NCI-H1417 (cell line): ENCODE measurements at regions not wholly inside any gene's neighbourhood (a gene's known extent, or its start where the extent isn't known, plus 50 kb on each side); places are given as distances from the start of the nearest gene placed in this dataset.

Experiments used
- DNase-seq, 3 experiments: peaks; one replicate each; lab custom pipeline; 2025; lab: John Stamatoyannopoulos, UW

DNA sequence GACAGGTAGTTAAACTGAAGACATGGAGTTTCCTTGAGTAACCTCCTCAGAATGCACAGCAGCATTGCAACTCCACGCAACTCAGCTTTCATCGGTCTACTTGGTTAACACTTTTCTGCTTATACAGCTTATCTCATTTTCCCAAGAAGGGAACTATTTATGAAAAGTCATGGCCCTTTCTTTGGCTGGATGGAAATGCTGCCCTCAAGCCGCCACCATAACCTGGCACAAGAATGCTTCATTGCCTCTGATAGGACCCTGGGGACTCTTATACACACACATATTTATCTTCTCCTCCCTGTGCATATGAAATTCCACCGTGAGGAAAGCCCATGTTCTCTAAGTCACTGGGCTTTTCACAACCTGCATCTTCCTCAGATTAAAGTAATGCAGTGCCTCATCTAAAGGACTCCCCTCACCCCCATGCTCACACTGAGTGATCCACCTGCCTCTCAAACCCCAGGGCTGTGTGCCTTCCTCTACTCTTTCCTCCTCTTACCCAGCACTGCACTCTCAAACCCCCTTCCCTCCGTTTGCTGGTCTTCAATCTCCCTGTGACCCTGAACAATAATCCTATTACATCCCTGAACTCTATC lies 192.0 kb upstream of the HNRNPA3 start:
- DNase-seq = peak in 1 of 3 experiments; percentile 9

GRCh38 chr2:177021706-177022343 lies 190.8 kb upstream of the HNRNPA3 start:
- no peak for DNase-seq

GRCh38 chr2:177024765-177025164 lies 187.8 kb upstream of the HNRNPA3 start:
- DNase-seq = peak in 2 of 3 experiments; percentile 29 to 73

GRCh38 chr2:177026253-177026652 lies 186.3 kb upstream of the HNRNPA3 start:
- no peak for DNase-seq

DNA sequence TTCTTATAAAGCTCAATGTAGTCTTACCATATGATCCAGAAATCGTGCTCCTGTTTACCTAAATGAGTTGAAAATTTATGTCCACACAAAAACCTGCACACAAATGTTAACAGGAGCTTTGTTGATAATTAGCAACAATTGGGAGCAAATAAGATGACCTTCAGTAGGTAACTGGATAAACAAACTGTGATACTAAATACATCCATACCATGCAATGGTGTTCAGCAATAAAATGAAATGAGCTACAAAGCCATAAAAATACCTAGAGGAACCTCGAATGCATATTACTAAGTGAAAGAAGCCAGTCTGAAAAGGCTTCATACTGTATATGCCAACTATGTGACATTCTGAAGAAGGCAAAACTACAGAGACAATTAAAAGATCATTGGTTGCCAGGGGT lies 185.6 kb upstream of the HNRNPA3 start:
- DNase-seq = peak in 1 of 3 experiments; percentile 8

GRCh38 chr2:177028296-177028695 lies 184.3 kb upstream of the HNRNPA3 start:
- no peak for DNase-seq

DNA sequence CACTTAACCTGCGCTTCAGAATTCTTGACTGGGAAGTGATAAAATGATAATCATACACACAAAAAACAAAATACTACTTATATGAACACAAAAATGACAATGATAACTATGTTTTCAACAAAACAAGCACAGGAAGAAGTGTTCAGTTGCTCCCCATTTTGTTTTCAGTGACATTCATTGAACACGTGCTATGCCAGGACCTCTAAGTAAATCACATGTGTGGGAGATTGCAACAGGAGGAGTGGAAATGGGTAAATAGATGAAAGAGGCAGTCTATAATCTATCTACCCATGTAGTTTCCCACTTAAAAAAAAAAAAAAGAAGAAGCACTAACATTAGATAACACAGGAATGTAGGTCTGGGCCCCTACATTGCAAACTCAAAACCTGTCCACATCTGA lies 183.5 kb upstream of the HNRNPA3 start:
- DNase-seq = no peak

DNA sequence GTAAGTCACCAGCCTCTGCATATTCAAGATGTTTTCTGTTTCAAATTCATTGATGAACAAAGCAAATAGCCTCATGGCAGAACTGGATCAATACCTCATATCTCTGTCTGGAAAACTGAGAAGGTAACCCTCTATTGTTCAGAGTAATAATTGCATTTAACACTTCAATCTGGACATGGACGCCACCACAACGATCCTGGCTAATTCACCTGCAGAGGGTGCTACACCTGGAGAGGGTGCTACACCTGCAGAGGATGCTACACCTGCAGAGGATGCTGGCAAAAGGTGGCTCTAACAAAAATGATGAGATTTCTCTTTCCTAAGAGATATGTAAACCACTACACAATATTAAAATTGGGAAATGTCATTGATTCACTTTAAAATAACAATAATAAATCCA lies 183.1 kb upstream of the HNRNPA3 start:
- DNase-seq = peak in 2 of 3 experiments; percentile 0 to 9

DNA sequence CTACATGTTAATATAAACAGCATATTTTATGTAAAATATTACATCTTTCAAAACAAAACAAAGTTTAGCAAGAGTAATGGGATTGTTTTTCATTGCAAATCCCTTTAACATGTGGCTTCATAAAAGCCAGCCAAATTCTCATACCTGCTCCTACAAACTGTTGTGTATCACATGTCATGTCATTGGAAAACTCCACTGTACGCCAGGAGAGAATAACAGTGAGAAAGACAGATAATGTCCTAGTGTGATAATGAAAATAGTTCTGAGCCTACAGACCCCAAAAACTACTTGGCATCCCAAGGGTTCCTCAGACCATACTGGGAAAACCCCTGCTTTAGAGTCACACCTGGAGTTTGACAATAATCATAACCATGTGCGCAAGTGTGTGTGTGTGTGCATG lies 182.7 kb upstream of the HNRNPA3 start:
- DNase-seq = no peak

DNA sequence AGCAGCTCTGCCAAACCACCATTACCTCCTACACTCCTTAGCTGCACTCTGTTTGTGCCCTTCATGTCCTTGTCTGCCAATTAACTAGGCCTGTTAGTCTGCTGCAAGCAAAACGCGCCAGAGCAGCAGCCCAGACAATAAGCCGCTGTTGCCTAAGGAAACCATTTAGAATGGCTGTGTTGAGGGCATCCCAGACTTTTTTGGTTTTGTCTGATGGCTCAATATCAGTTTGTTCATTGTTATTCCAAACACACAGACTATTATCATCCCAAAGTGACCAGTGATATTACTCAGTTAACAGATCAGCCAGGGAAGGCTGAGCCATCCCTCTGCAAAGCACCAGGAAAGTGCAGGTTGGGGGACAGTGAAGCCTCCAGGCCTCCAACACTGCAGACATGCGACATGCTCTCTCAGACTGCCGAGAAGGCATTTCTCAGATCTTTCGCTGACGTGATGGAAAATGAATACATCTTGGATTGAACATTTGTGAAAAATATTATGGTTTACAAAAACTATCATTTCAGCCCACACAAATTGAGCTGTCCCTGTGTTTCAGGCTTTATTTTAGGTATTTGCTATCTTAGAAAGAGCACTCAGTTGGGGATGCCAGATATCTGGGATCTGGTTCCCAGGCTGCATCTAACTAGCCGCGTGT lies 182.0 kb upstream of the HNRNPA3 start:
- DNase-seq = peak; percentile 0 to 57 (median 21)

DNA sequence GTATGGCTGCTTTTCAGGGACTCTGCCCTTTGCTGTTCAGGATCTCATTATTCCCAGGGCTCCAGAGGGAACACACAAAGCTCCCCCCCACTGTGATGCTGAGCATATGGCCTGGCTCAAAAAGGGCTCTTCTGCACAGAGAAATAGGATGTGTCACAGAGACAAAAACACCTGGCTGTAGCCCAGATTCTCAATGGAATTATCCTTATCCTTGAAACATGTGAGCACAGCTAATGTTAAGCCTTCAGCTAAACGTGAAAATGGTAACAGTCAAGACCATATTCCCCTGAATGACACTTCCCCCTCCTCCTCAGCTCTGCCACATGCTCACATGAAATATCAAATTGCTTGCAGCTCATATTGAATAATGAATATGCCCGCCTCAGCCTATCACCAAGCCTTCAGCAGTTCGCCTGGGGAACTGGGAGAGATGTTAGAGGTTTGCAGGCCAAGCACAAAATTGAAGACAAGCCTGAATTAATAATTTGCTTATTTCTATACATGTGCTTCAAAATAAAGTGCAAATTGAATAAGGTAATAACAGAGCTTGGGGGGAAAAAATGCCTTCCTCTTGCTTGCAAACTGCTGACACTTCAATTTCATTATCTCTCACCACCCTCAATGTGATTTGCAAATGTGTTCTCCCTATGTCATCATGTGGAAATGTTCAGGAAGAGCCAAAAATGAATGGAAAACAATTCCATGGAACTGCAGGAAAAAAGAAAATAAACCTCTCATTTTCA lies 181.0 kb upstream of the HNRNPA3 start:
- peak; percentile 31 to 77 (median 56) for DNase-seq

- peak in 2 of 3 experiments; percentile 50 to 91 for DNase-seq
Observed at GRCh38 chr2:177036747-177037146, 175.8 kb upstream of the HNRNPA3 start.

GRCh38 chr2:177037569-177037968 lies 175.0 kb upstream of the HNRNPA3 start:
- peak in 1 of 3 experiments; percentile 19 for DNase-seq

GRCh38 chr2:177038787-177039484 lies 173.7 kb upstream of the HNRNPA3 start:
- DNase-seq = no peak

DNA sequence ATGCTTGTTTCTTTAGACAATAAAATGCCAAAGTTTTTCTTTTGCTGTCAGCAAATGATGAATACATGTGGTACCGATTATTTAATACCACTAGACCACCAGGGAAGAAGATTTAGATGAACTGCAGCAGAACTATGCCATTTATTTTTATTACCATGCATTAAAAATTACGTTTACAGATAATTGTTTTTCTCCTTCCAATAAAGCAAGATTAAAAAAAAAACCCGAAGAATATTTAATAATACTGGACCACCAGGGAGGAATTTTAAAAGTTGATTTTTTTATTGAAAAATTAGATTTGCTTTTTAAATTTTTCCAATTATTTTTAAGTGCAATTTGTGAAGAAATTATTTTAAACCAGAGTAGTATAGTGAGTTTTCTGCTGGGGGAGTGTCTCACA lies 170.3 kb upstream of the HNRNPA3 start:
- no peak for DNase-seq

DNA sequence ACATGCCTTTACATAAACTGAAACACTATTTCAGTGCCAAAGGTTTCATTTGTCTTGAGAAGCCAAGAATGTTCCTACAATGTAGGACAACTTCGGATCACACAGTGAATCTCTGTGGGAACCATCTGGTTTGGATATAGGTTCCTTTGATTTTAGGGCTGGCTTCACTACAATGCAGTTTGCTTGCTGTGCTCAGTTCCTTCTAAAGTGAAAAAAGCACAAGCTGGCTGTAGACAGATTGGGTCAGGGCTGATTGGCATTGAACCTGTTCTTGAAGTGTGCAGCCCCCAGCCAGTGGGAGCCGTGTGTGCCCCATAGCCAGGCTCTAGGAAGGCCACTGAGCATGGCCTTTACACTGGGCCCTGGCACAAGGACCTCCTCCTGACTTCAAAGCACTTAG lies 167.9 kb upstream of the HNRNPA3 start:
- DNase-seq = no peak

DNA sequence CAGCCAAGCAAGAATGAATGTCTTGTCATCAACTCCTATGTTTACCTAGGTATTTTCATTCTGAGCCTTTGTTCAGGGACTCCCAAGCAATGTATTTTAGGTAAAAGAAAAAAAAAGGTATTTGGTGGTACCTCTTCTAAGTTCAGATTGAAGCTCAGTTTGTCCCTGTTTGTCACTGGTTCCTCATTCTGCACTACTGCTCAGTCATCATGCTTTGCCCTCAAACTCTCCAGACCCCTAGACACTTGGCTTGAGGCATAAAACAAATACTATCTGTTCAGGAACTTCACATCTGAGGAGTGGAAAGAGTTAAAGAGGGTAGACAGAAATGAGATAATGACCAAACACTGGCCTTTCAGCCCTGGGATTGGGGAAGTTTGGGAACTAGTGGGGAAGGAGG lies 163.6 kb upstream of the HNRNPA3 start:
- no peak for DNase-seq

- no peak for DNase-seq
Observed at GRCh38 chr2:177051278-177051677, 161.3 kb upstream of the HNRNPA3 start.

GRCh38 chr2:177052471-177052870 lies 160.1 kb upstream of the HNRNPA3 start:
- DNase-seq = peak in 2 of 3 experiments; percentile 43 to 91

- no peak for DNase-seq
Observed at GRCh38 chr2:177053038-177053437, 159.6 kb upstream of the HNRNPA3 start.

DNA sequence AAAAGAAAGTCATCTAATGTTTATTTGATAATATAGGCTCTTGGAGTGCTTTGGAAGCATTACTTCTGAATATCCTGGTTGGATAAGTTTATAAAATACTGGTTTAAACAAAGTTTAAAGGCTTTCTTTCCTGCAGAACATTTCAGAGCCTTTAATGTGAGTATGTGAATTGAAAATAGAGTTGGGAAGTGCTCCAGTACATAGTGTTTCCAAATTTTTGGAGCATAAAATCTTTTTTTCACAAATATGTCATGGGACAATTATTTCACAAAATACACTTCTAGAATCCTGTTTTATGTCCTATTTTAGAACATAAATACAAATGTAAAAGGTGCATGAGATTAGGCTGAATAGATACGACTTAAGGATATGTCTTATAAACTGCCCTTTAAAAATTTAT lies 158.9 kb upstream of the HNRNPA3 start:
- no peak for DNase-seq

- no peak for DNase-seq
Observed at GRCh38 chr2:177056481-177056929, 156.1 kb upstream of the HNRNPA3 start.
